ENCODE measurements at regions not wholly inside any gene's neighbourhood (a gene's known extent, or its start where the extent isn't known, plus 50 kb on each side); places are given as distances from the start of the nearest gene placed in this dataset.

DNA sequence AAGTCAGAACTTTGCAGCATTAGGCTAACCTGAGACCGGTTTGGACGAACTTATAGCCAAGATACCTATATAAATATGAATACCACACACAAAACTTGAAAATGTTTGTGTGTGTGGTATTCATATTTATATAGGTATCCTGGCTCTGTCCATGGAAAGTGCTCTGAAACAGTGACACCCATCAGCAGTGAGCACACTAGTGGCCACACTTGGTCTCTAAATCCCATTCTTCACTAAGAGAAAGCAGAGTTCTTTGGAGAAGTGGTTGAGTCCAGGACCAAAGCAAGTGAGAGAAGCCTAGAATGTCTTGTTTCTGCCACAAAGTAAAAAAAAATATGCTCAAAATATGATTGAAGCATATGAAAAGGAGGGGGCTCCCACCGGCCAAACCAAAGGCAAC, 146.5 kb downstream of the TWIST2 start:
- TF ChIP-seq CTCF (IDR thresholded peaks at IDR 0.05), result no peak
- no peak for DNase-seq
- Mint-ChIP-seq H3K36me3 (ENCODE audit: low read depth) (peaks cover 5% of the 10 kb centered on the region), H3K9me3 (peaks cover 40% of the 10 kb centered on the region), H3K27me3 (ENCODE audit: low read depth, poor library complexity) (peaks cover 15% of the 10 kb centered on the region), H3K4me1 (peaks cover 22% of the 10 kb centered on the region), H3K4me3 (no peak overlapping the region), H3K27ac (no peak overlapping the region)

GRCh38 chr2:238994876-238995275, 147.0 kb downstream of the TWIST2 start:
- H3K4me3 Mint-ChIP-seq, result no peak overlapping the region
- H3K36me3 Mint-ChIP-seq (ENCODE audit: low read depth), result peaks cover 5% of the 10 kb centered on the region
- no peak overlapping the region for H3K27ac Mint-ChIP-seq
- H3K9me3 Mint-ChIP-seq, result peaks cover 40% of the 10 kb centered on the region
- peaks cover 15% of the 10 kb centered on the region for H3K27me3 Mint-ChIP-seq (ENCODE audit: low read depth, poor library complexity)
- peaks cover 25% of the 10 kb centered on the region for H3K4me1 Mint-ChIP-seq
- no peak for TF ChIP-seq CTCF (IDR thresholded peaks at IDR 0.05)
- no peak for DNase-seq

DNA sequence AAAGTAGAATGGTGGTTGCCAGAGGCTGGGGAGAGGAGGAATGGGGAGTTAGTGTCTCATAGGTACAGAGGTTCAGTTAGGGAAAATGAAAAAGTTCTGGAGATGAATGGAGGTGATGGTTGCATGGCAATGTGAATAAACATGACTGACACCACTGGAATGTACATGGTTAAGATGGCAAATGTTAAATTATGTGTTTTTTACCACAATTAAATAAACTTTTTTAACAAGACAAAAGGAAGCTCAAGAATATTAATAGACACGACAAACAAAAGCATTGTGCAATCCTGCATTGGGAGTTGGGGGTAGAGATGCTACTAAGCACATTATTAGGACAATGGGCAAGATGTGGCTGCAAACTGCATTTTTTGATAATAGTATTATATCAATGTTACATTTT, 147.7 kb downstream of the TWIST2 start:
- Mint-ChIP-seq H3K27ac (no peak overlapping the region), H3K4me3 (no peak overlapping the region), H3K9me3 (peaks cover 42% of the 10 kb centered on the region), H3K36me3 (ENCODE audit: low read depth) (peaks cover 5% of the 10 kb centered on the region), H3K27me3 (ENCODE audit: low read depth, poor library complexity) (peaks cover 14% of the 10 kb centered on the region), H3K4me1 (peaks cover 29% of the 10 kb centered on the region)
- no peak for TF ChIP-seq CTCF (IDR thresholded peaks at IDR 0.05)
- DNase-seq, result no peak

GRCh38 chr2:238996331-238997136, 148.6 kb downstream of the TWIST2 start:
- no peak overlapping the region for H3K4me3 Mint-ChIP-seq
- H3K9me3 Mint-ChIP-seq, result peaks cover 46% of the 10 kb centered on the region
- no peak for TF ChIP-seq CTCF (IDR thresholded peaks at IDR 0.05)
- H3K27ac Mint-ChIP-seq, result no peak overlapping the region
- H3K36me3 Mint-ChIP-seq (ENCODE audit: low read depth), result peaks cover 8% of the 10 kb centered on the region
- H3K4me1 Mint-ChIP-seq, result peaks cover 29% of the 10 kb centered on the region
- peaks cover 12% of the 10 kb centered on the region for H3K27me3 Mint-ChIP-seq (ENCODE audit: low read depth, poor library complexity)
- DNase-seq, result no peak

- TF ChIP-seq CTCF (IDR thresholded peaks at IDR 0.05), result no peak
- H3K4me1 Mint-ChIP-seq, result peaks cover 29% of the 10 kb centered on the region
- peaks cover 9% of the 10 kb centered on the region for H3K27me3 Mint-ChIP-seq (ENCODE audit: low read depth, poor library complexity)
- DNase-seq, result no peak
- H3K9me3 Mint-ChIP-seq, result peaks cover 46% of the 10 kb centered on the region
- no peak overlapping the region for H3K4me3 Mint-ChIP-seq
- peak overlapping the region; percentile 41 for H3K27ac Mint-ChIP-seq
- H3K36me3 Mint-ChIP-seq (ENCODE audit: low read depth), result peaks cover 13% of the 10 kb centered on the region
Observed at GRCh38 chr2:238997137-238997390, 149.2 kb downstream of the TWIST2 start.

GRCh38 chr2:238997684-238998083, 149.8 kb downstream of the TWIST2 start:
- Mint-ChIP-seq H3K27ac (peak overlapping the region; percentile 41), H3K4me3 (no peak overlapping the region), H3K36me3 (ENCODE audit: low read depth) (peaks cover 16% of the 10 kb centered on the region), H3K4me1 (peaks cover 35% of the 10 kb centered on the region), H3K9me3 (peaks cover 48% of the 10 kb centered on the region), H3K27me3 (ENCODE audit: low read depth, poor library complexity) (peaks cover 14% of the 10 kb centered on the region)
- TF ChIP-seq CTCF (IDR thresholded peaks at IDR 0.05), result no peak
- DNase-seq, result no peak
